Sigmoid colon (tissue), 6 donors: ENCODE measurements at regions not wholly inside any gene's neighbourhood (a gene's known extent, or its start where the extent isn't known, plus 50 kb on each side); places are given as distances from the start of the nearest gene placed in this dataset.

Experiments used
- DNase-seq: peaks from one replicate; pipeline ENCODE4 v3.0.0-alpha.2; 2019
- H3K27ac ChIP-seq, 4 donors: fragments of 200-600 bp; sonication (generic); one replicate each; pipeline ENCODE4 v1.5.1; 2016 to 2019; ENCODE audit warnings: mild to moderate bottlenecking in 1 of 4
- H3K27me3 ChIP-seq, 3 donors: fragments of 200-600 bp; sonication (generic); one replicate each; pipeline ENCODE4 v1.5.1; 2019; ENCODE audit warnings: mild to moderate bottlenecking in 1 of 3
- H3K36me3 ChIP-seq, 4 donors: fragments of 200-600 bp; sonication (generic); one replicate each; pipeline ENCODE4 v1.5.1; 2016 to 2019
- H3K4me1 ChIP-seq, 4 donors: fragments of 200-600 bp; sonication (generic); one replicate each; pipeline ENCODE4 v1.5.1; 2017 to 2019
- H3K4me3 ChIP-seq, 4 donors: fragments of 200-600 bp; sonication (generic); one replicate each; pipeline ENCODE4 v1.5.1; 2017 to 2019; ENCODE audit warnings: mild to moderate bottlenecking in 2 of 4, moderate library complexity in 1 of 4
- H3K9me3 ChIP-seq, 4 donors: fragments of 200-600 bp in 3 of 4; sonication (generic) in 3 of 4; one replicate each; pipeline versions ENCODE4 v1.5.1 to v1.6.1; 2013 to 2019
- EP300 ChIP-seq, 4 donors: sonication (generic); formaldehyde crosslinking; IDR thresholded peaks; one replicate each; pipeline ENCODE4 v1.6.1; 2017; ENCODE audit warnings: antibody characterized with exemption in 4 of 4
- POLR2A ChIP-seq, 2 donors: fragments of 450-650 bp; IDR thresholded peaks; one replicate each; pipeline ENCODE4 v1.6.1; 2016; ENCODE audit warnings: antibody characterized with exemption in 2 of 2, mild to moderate bottlenecking in 2 of 2, moderate library complexity in 2 of 2
- POLR2AphosphoS5 ChIP-seq, 4 donors: sonication (generic); formaldehyde crosslinking; IDR thresholded peaks; one replicate each; pipeline ENCODE4 v1.6.1; 2017; ENCODE audit warnings: antibody characterized with exemption in 4 of 4
- WGBS, 2 donors: extraction: QIAGEN DNeasy Blood & Tissue Kit; methylation state at CpG; one replicate each; pipeline ENCODE4 v1.1.7; 2013; 5-methylcytosine and 5-hydroxymethylcytosine counted together
- intact Hi-C: fragments of 100-400 bp; cut with DNase I; formaldehyde crosslinking; loops from one replicate; pipeline ENCODE4 v1.15.1; 2023
- TF ChIP-seq, protein P1 (sequence below), 4 experiments: fragments of 450-650 bp in 3 of 4; fragments of 200-600 bp in 1 of 4; IDR thresholded peaks; one replicate each; pipeline ENCODE4 v1.5.1; 2016 to 2019; ENCODE audit warnings: antibody characterized with exemption in 4 of 4, mild to moderate bottlenecking in 3 of 4, moderate library complexity in 2 of 4
- donor health status: healthy with polysubstance abuse.
- donor health status: healthy.

DNA sequence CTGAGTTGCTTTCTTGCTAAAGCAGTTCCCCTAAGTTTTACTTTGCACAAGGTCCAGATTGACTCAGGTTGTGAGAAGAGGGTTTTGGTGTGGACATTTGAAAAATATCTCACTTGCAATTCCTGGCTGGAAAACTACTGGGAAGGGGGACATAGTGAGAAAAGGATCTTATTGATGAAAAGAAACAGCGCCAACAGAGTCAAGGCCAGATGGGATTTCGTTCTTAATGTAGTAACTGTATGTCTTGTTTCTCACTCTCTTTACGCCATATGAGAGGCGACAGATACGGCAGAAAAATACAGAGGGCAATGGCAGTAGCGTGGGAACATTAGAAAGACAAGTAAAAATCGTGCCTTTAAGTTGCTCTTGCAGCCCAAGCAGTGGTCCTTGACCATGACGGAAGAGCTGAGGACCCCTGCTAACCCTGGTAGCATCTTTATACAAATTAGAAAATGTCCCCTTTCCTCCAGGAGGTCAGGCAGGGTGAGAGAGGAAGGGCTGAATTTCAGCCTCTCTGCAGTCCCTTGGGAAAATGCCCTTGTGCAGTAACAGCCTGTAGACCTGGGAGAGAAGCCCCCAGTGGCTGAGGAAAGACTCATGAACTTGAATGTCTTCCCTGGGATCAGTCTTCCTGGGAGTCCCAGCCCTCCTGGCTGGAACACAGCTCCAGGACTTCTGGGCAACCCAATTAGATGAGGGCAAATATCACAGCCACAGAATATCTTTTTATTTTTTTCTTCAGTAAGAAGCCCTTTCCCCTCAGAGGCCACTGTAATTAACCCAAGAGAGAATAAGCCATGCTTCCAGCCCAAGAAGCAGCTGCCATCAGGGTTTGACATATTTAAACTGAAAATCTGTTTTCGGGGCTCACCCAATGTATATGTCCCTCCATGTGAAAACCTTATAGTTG, 113.4 kb downstream of the CD47 start:
- intact Hi-C loops: no loop called here

DNA sequence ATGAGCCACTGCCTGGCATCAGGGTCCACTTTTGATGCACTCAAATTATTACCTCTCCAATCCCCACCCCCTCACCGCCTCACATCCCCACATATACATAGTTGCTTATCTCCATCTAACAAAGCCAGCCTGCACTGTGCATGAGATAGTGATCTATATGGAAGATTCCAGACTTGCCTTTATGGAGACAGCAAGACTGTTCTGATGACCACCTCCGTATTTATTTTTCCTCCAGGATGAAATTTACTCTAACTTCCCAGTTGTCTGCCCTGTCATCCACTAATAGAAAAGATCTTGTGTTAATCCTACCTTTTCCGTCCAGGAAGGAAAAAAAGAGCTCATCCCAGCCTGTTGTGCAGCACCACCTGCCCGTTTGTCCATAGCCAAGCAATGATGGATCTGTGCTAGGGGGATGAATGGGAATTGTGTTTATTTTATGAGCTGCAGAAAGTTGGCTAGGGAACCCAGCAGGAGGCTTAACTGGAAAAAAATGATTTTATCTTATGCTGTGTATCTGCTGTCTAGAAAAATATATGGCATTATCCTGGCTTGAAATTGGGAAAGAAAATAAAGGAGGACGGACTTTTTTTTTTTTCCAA, 114.5 kb downstream of the CD47 start:
- no peak for TF ChIP-seq POLR2AphosphoS5 (IDR thresholded peaks at IDR 0.05)
- Histone ChIP-seq H3K9me3 (no peaks in the 10 kb centered on the region), H3K27me3 (no peaks in the 10 kb centered on the region), H3K4me1 (peaks cover 0 to 2% (median 1%) of the 10 kb centered on the region in 4 donors), H3K36me3 (no peaks in the 10 kb centered on the region), H3K27ac (no peak overlapping the region), H3K4me3 (no peak overlapping the region)
- WGBS, 2 donors: 88 to 91% methylated on average over 5 of the region's 5 CpGs
- intact Hi-C loops: no loop called here
- DNase-seq: no peak

More for the DNA sequence above, 113.4 kb downstream of the CD47 start:
- Histone ChIP-seq H3K27ac (no peak overlapping the region), H3K9me3 (no peaks in the 10 kb centered on the region), H3K36me3 (no peaks in the 10 kb centered on the region), H3K27me3 (no peaks in the 10 kb centered on the region), H3K4me1 (peaks cover 0 to 11% (median 7%) of the 10 kb centered on the region in 4 donors), H3K4me3 (no peak overlapping the region)
- no peak for TF ChIP-seq POLR2AphosphoS5 (IDR thresholded peaks at IDR 0.05)
- no peak for TF ChIP-seq POLR2A (IDR thresholded peaks at IDR 0.05)
- TF ChIP-seq, protein P1, sequence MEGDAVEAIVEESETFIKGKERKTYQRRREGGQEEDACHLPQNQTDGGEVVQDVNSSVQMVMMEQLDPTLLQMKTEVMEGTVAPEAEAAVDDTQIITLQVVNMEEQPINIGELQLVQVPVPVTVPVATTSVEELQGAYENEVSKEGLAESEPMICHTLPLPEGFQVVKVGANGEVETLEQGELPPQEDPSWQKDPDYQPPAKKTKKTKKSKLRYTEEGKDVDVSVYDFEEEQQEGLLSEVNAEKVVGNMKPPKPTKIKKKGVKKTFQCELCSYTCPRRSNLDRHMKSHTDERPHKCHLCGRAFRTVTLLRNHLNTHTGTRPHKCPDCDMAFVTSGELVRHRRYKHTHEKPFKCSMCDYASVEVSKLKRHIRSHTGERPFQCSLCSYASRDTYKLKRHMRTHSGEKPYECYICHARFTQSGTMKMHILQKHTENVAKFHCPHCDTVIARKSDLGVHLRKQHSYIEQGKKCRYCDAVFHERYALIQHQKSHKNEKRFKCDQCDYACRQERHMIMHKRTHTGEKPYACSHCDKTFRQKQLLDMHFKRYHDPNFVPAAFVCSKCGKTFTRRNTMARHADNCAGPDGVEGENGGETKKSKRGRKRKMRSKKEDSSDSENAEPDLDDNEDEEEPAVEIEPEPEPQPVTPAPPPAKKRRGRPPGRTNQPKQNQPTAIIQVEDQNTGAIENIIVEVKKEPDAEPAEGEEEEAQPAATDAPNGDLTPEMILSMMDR (IDR thresholded peaks at IDR 0.05): no peak
- no peak for TF ChIP-seq EP300 (IDR thresholded peaks at IDR 0.05)
- no peak for DNase-seq
- WGBS, 2 donors: 94 to 95% methylated on average over 9 of the region's 9 CpGs

DNA sequence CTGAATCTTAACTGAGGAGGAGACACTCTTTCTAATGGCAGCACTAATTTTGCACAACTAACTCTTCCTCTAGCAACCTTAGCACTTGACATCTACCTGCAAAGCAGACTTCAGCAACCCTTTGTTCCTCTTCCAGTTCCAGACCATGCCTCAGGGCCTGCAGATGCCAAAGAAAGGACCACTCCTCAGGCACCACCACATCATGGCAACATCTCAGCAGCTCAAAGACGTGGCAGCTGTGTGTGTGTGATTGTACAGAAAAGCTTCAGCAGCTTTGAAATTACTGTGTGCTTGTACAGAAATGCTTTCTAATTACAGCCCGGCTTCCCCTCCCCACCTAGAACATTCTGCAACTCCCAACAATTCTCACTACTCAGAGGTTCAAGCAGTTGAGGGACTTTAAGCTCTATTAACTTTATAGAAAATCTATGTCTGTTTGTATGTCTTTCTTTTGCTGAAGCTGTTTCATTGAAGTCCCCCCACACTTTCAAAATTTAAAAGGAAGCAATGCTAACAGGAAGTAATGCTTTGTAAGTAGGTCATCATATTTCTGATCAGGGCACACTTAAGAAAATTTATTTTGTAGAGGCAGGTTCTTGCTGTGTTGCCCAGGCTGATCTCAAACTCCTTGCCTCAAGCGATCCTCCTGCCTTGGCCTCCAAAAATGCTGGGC, 115.2 kb downstream of the CD47 start:
- no peak overlapping the region for H3K27ac ChIP-seq
- DNase-seq: no peak
- intact Hi-C loops: no loop called here
- H3K36me3 ChIP-seq: no peaks in the 10 kb centered on the region
- H3K4me1 ChIP-seq: peaks cover 0 to 8% (median 2%) of the 10 kb centered on the region in 4 donors
- no peak overlapping the region for H3K4me3 ChIP-seq
- TF ChIP-seq, protein P1 (IDR thresholded peaks at IDR 0.05): no peak
- TF ChIP-seq EP300 (IDR thresholded peaks at IDR 0.05) (no peak), POLR2AphosphoS5 (IDR thresholded peaks at IDR 0.05) (no peak), POLR2A (IDR thresholded peaks at IDR 0.05) (no peak)
- H3K27me3 ChIP-seq: no peaks in the 10 kb centered on the region
- H3K9me3 ChIP-seq: no peaks in the 10 kb centered on the region
- WGBS, 2 donors: 74 to 83% methylated on average over 3 of the region's 3 CpGs

DNA sequence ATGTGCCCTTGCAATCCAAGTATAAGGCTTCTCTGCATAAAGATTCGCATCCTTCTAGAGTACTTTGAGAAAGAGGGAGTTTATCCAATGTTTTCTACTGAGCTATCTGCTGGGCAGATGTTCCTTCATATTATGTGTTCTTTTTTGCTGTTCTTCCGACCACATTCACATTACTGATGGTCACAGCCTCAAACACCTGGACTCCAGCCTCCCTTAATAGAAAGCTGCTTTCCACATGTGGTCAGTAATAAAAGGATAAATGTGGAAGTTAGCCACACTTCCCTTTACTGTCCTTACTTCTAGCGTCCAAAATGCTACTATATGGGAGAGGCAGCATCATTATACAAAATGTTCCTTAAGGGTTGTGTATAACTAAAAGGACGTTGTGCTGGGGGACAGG, 116.9 kb downstream of the CD47 start:
- no peaks in the 10 kb centered on the region for H3K36me3 ChIP-seq
- no peaks in the 10 kb centered on the region for H3K27me3 ChIP-seq
- peaks cover 0 to 15% (median 10%) of the 10 kb centered on the region in 4 donors for H3K4me1 ChIP-seq
- intact Hi-C loops: no loop called here
- DNase-seq: no peak
- TF ChIP-seq, protein P1 (IDR thresholded peaks at IDR 0.05): no peak
- no peak for TF ChIP-seq EP300 (IDR thresholded peaks at IDR 0.05)
- TF ChIP-seq POLR2A (IDR thresholded peaks at IDR 0.05): no peak
- TF ChIP-seq POLR2AphosphoS5 (IDR thresholded peaks at IDR 0.05): no peak
- WGBS, 2 donors: 72 to 91% methylated on average over 4 of the region's 4 CpGs
- no peaks in the 10 kb centered on the region for H3K9me3 ChIP-seq
- no peak overlapping the region for H3K27ac ChIP-seq
- H3K4me3 ChIP-seq: no peak overlapping the region

DNA sequence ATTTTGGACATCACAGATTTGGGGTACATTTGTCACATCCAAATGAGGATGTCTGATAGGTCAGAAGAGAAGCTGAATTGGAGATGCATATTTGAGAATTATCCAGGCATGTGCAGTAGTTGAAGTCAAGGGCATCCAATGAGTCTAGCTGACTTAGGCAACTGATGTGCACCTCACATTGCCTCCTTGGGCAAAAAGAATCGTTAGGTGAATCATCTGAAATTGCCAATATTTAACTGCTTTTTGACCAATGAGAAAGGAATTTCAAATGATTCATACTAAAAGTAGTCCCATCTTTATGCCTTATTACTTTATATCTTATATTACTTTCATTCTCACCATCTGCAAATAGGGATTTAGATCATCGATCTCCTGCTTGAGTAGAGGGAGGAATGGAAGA, 117.7 kb downstream of the CD47 start:
- no peak overlapping the region for H3K27ac ChIP-seq
- intact Hi-C loops: no loop called here
- no peaks in the 10 kb centered on the region for H3K9me3 ChIP-seq
- 64 to 80% methylated on average over 2 of the region's 2 CpGs for WGBS, 2 donors
- H3K4me1 ChIP-seq: peaks cover 0 to 15% (median 10%) of the 10 kb centered on the region in 4 donors
- TF ChIP-seq, protein P1 (IDR thresholded peaks at IDR 0.05): no peak
- TF ChIP-seq POLR2AphosphoS5 (IDR thresholded peaks at IDR 0.05) (no peak), EP300 (IDR thresholded peaks at IDR 0.05) (no peak), POLR2A (IDR thresholded peaks at IDR 0.05) (no peak)
- DNase-seq: no peak
- no peak overlapping the region for H3K4me3 ChIP-seq
- no peaks in the 10 kb centered on the region for H3K27me3 ChIP-seq
- H3K36me3 ChIP-seq: no peaks in the 10 kb centered on the region
